ENCODE measurements at regions not wholly inside any gene's neighbourhood (a gene's known extent, or its start where the extent isn't known, plus 50 kb on each side); places are given as distances from the start of the nearest gene placed in this dataset.

GRCh38 chr15:56817321-56818080, 84.2 kb upstream of the ZNF280D start:
- no peaks in the 10 kb centered on the region for H3K9me3 ChIP-seq (ENCODE audit: low read depth, low read length)
- peak overlapping the region; percentile 52 for H3K4me2 ChIP-seq (ENCODE audit: insufficient read depth, low read length)
- peak overlapping the region; percentile 58 for H2AFZ ChIP-seq (ENCODE audit: low read length)
- peak overlapping the region; percentile 61 for H3K27ac ChIP-seq (ENCODE audit: low read depth, low read length)
- no peaks in the 10 kb centered on the region for H3K36me3 ChIP-seq (ENCODE audit: insufficient read depth, low read length)
- no peak for TF ChIP-seq CTCF (IDR thresholded peaks at IDR 0.05; ENCODE audit: extremely low read depth, low read depth, low read length)
- no peaks in the 10 kb centered on the region for H3K27me3 ChIP-seq (ENCODE audit: insufficient read depth, low read length)
- H3K4me3 ChIP-seq (ENCODE audit: insufficient read depth, low read length): no peak overlapping the region
- no peaks in the 10 kb centered on the region for H3K79me2 ChIP-seq (ENCODE audit: insufficient read depth, low read length)
- H3K4me1 ChIP-seq (ENCODE audit: insufficient read depth, low read length): peaks cover 24% of the 10 kb centered on the region
- H4K20me1 ChIP-seq (ENCODE audit: insufficient read depth, low read length): no peaks in the 10 kb centered on the region
- DNase-seq (ENCODE audit: insufficient read length, low spot score, missing footprints): peak; percentile 71

- no peak for TF ChIP-seq CTCF (IDR thresholded peaks at IDR 0.05; ENCODE audit: extremely low read depth, low read depth, low read length)
- H3K36me3 ChIP-seq (ENCODE audit: insufficient read depth, low read length): no peaks in the 10 kb centered on the region
- H3K79me2 ChIP-seq (ENCODE audit: insufficient read depth, low read length): no peaks in the 10 kb centered on the region
- no peaks in the 10 kb centered on the region for H4K20me1 ChIP-seq (ENCODE audit: insufficient read depth, low read length)
- H3K9me3 ChIP-seq (ENCODE audit: low read depth, low read length): no peaks in the 10 kb centered on the region
- H2AFZ ChIP-seq (ENCODE audit: low read length): no peak overlapping the region
- no peak for DNase-seq (ENCODE audit: insufficient read length, low spot score, missing footprints)
- H3K4me1 ChIP-seq (ENCODE audit: insufficient read depth, low read length): peaks cover 21% of the 10 kb centered on the region
- H3K27me3 ChIP-seq (ENCODE audit: insufficient read depth, low read length): no peaks in the 10 kb centered on the region
- no peak overlapping the region for H3K4me3 ChIP-seq (ENCODE audit: insufficient read depth, low read length)
- no peak overlapping the region for H3K27ac ChIP-seq (ENCODE audit: low read depth, low read length)
- peak overlapping the region; percentile 52 for H3K4me2 ChIP-seq (ENCODE audit: insufficient read depth, low read length)
These were observed 83.5 kb upstream of the ZNF280D start for GRCh38 chr15:56816781-56817180.

- no peak for TF ChIP-seq CTCF (IDR thresholded peaks at IDR 0.05; ENCODE audit: extremely low read depth, low read depth, low read length)
- Histone ChIP-seq H3K4me2 (ENCODE audit: insufficient read depth, low read length) (no peak overlapping the region), H3K36me3 (ENCODE audit: insufficient read depth, low read length) (no peaks in the 10 kb centered on the region), H3K27ac (ENCODE audit: low read depth, low read length) (no peak overlapping the region), H3K9me3 (ENCODE audit: low read depth, low read length) (no peaks in the 10 kb centered on the region), H4K20me1 (ENCODE audit: insufficient read depth, low read length) (no peaks in the 10 kb centered on the region), H3K4me1 (ENCODE audit: insufficient read depth, low read length) (peaks cover 19% of the 10 kb centered on the region), H3K4me3 (ENCODE audit: insufficient read depth, low read length) (no peak overlapping the region), H3K27me3 (ENCODE audit: insufficient read depth, low read length) (no peaks in the 10 kb centered on the region), H3K79me2 (ENCODE audit: insufficient read depth, low read length) (no peaks in the 10 kb centered on the region), H2AFZ (ENCODE audit: low read length) (no peak overlapping the region)
- no peak for DNase-seq (ENCODE audit: insufficient read length, low spot score, missing footprints)
These were observed 81.9 kb upstream of the ZNF280D start for GRCh38 chr15:56815247-56815646.

GRCh38 chr15:56814429-56814828, 81.1 kb upstream of the ZNF280D start:
- TF ChIP-seq CTCF (IDR thresholded peaks at IDR 0.05; ENCODE audit: extremely low read depth, low read depth, low read length): no peak
- H2AFZ ChIP-seq (ENCODE audit: low read length): peak overlapping the region; percentile 44
- H3K79me2 ChIP-seq (ENCODE audit: insufficient read depth, low read length): no peaks in the 10 kb centered on the region
- no peak for DNase-seq (ENCODE audit: insufficient read length, low spot score, missing footprints)
- H3K4me1 ChIP-seq (ENCODE audit: insufficient read depth, low read length): peaks cover 19% of the 10 kb centered on the region
- no peak overlapping the region for H3K27ac ChIP-seq (ENCODE audit: low read depth, low read length)
- no peaks in the 10 kb centered on the region for H4K20me1 ChIP-seq (ENCODE audit: insufficient read depth, low read length)
- H3K4me2 ChIP-seq (ENCODE audit: insufficient read depth, low read length): no peak overlapping the region
- no peaks in the 10 kb centered on the region for H3K36me3 ChIP-seq (ENCODE audit: insufficient read depth, low read length)
- no peaks in the 10 kb centered on the region for H3K27me3 ChIP-seq (ENCODE audit: insufficient read depth, low read length)
- H3K9me3 ChIP-seq (ENCODE audit: low read depth, low read length): no peaks in the 10 kb centered on the region
- H3K4me3 ChIP-seq (ENCODE audit: insufficient read depth, low read length): no peak overlapping the region
